ENCODE measurements at regions not wholly inside any gene's neighbourhood (a gene's known extent, or its start where the extent isn't known, plus 50 kb on each side); places are given as distances from the start of the nearest gene placed in this dataset.
"Not testable (repeated sequence)": the region's sequence is repeated elsewhere in the genome, so short reads cannot be mapped to it uniquely, and the experiment has no call there.

- ATAC-seq: no peak
- no peak for DNase-seq
- CTCF ChIA-PET: interaction anchor here (0.7 to 1.2 kb wide), 4 partner anchors 13 to 1607 kb away, joined by 3 read pairs; no protein-coding TSS in a partner anchor
- no peak overlapping the region for H3K4me3 Mint-ChIP-seq
- H3K27ac Mint-ChIP-seq: no peak overlapping the region
- H3K9me3 Mint-ChIP-seq (ENCODE audit: low read depth): peaks cover 2% of the 10 kb centered on the region
- peaks cover 41% of the 10 kb centered on the region for H3K27me3 Mint-ChIP-seq
- peaks cover 2% of the 10 kb centered on the region for H3K4me1 Mint-ChIP-seq
- peaks cover 1% of the 10 kb centered on the region for H3K36me3 Mint-ChIP-seq
These were observed 56.0 kb upstream of the RAB6C start for GRCh38 chr2:129923265-129924091.

- H3K4me1 Mint-ChIP-seq; H3K27ac Mint-ChIP-seq; H3K36me3 Mint-ChIP-seq; ATAC-seq; H3K4me3 Mint-ChIP-seq; DNase-seq; H3K9me3 Mint-ChIP-seq (ENCODE audit: low read depth): not testable (repeated sequence)
- CTCF ChIA-PET: interaction anchor here (1.0 to 1.2 kb wide), 2 partner anchors 13 to 48 kb away, joined by 3 read pairs; no protein-coding TSS in a partner anchor
- H3K27me3 Mint-ChIP-seq: peaks cover 39% of the 10 kb centered on the region
These were observed 55.4 kb upstream of the RAB6C start for GRCh38 chr2:129924115-129924514.

- ATAC-seq (no peak), DNase-seq (no peak)
- H3K27ac Mint-ChIP-seq: no peak overlapping the region
- H3K27me3 Mint-ChIP-seq: peaks cover 37% of the 10 kb centered on the region
- H3K4me3 Mint-ChIP-seq: no peak overlapping the region
- CTCF ChIA-PET: no interaction called here
- H3K9me3 Mint-ChIP-seq (ENCODE audit: low read depth): no peaks in the 10 kb centered on the region
- H3K4me1 Mint-ChIP-seq: peaks cover 2% of the 10 kb centered on the region
- no peaks in the 10 kb centered on the region for H3K36me3 Mint-ChIP-seq
These were observed 54.1 kb upstream of the RAB6C start for GRCh38 chr2:129925381-129925780.

GRCh38 chr2:129927696-129928095 lies 51.8 kb upstream of the RAB6C start:
- H3K27ac Mint-ChIP-seq: no peak overlapping the region
- H3K27me3 Mint-ChIP-seq: peaks cover 26% of the 10 kb centered on the region
- no peaks in the 10 kb centered on the region for H3K36me3 Mint-ChIP-seq
- H3K4me3 Mint-ChIP-seq: no peak overlapping the region
- CTCF ChIA-PET: interaction anchor here (0.6 kb wide), 1 partner anchor 50 kb away, joined by 3 read pairs; no protein-coding TSS in a partner anchor
- DNase-seq: no peak
- no peak for ATAC-seq
- peaks cover 2% of the 10 kb centered on the region for H3K4me1 Mint-ChIP-seq
- no peaks in the 10 kb centered on the region for H3K9me3 Mint-ChIP-seq (ENCODE audit: low read depth)

GRCh38 chr2:129929321-129930290 lies 49.9 kb upstream of the RAB6C start:
- Mint-ChIP-seq H3K4me3 (no peak overlapping the region), H3K9me3 (ENCODE audit: low read depth) (no peaks in the 10 kb centered on the region)
- CTCF ChIA-PET: no interaction called here

More at GRCh38 chr2:129929321-129930290, 49.9 kb upstream of the RAB6C start:
- no peak overlapping the region for H3K27ac Mint-ChIP-seq
- H3K4me1 Mint-ChIP-seq: no peaks in the 10 kb centered on the region
- H3K27me3 Mint-ChIP-seq: peaks cover 31% of the 10 kb centered on the region
- DNase-seq (no peak), ATAC-seq (no peak)
- H3K36me3 Mint-ChIP-seq: no peaks in the 10 kb centered on the region

All from activated CD8-positive, alpha-beta memory T cell treated with anti-CD3 and anti-CD28 coated beads, Interleukin-2, amount 10 ng/mL, durations not matched to agents 7 days and 5 days (primary cell).